ENCODE measurements at regions not wholly inside any gene's neighbourhood (a gene's known extent, or its start where the extent isn't known, plus 50 kb on each side); places are given as distances from the start of the nearest gene placed in this dataset.

- DNase-seq (ENCODE audit: insufficient read length, low spot score) (no peak), FAIRE-seq (peak; percentile 57)
Observed at GRCh38 chr2:226623587-226624368, 175.8 kb downstream of the IRS1 start.

GRCh38 chr2:226622484-226622883 is 177.1 kb downstream of the IRS1 start:
- FAIRE-seq: no peak
- DNase-seq (ENCODE audit: insufficient read length, low spot score): no peak

- no peak for FAIRE-seq
- no peak for DNase-seq (ENCODE audit: insufficient read length, low spot score)
Observed at GRCh38 chr2:226620176-226620575, 179.4 kb downstream of the IRS1 start.

GRCh38 chr2:226619707-226620106 is 179.9 kb downstream of the IRS1 start:
- DNase-seq (ENCODE audit: insufficient read length, low spot score) (no peak), FAIRE-seq (no peak)

GRCh38 chr2:226618875-226619605 is 180.6 kb downstream of the IRS1 start:
- DNase-seq (ENCODE audit: insufficient read length, low spot score) (no peak), FAIRE-seq (no peak)

- DNase-seq (ENCODE audit: insufficient read length, low spot score): no peak
Observed at GRCh38 chr2:226618544-226618874, 181.1 kb downstream of the IRS1 start.

GRCh38 chr2:226615891-226616290 is 183.7 kb downstream of the IRS1 start:
- DNase-seq (ENCODE audit: insufficient read length, low spot score) (no peak), FAIRE-seq (no peak)

More at GRCh38 chr2:226618544-226618874, 181.1 kb downstream of the IRS1 start:
- no peak for FAIRE-seq

- FAIRE-seq (no peak), DNase-seq (ENCODE audit: insufficient read length, low spot score) (no peak)
Observed at GRCh38 chr2:226611944-226612318, 187.7 kb downstream of the IRS1 start.

- FAIRE-seq (no peak), DNase-seq (ENCODE audit: insufficient read length, low spot score) (no peak)
Observed at GRCh38 chr2:226611196-226611943, 188.2 kb downstream of the IRS1 start.

- DNase-seq (ENCODE audit: insufficient read length, low spot score) (no peak), FAIRE-seq (peak; percentile 57)
Observed at GRCh38 chr2:226609366-226609765, 190.3 kb downstream of the IRS1 start.

GRCh38 chr2:226608451-226608850 is 191.2 kb downstream of the IRS1 start:
- FAIRE-seq (no peak), DNase-seq (ENCODE audit: insufficient read length, low spot score) (no peak)

- DNase-seq (ENCODE audit: insufficient read length, low spot score): no peak
- peak; percentile 9 for FAIRE-seq
Observed at GRCh38 chr2:226607379-226607778, 192.2 kb downstream of the IRS1 start.

GRCh38 chr2:226605642-226606041 is 194.0 kb downstream of the IRS1 start:
- no peak for FAIRE-seq
- DNase-seq (ENCODE audit: insufficient read length, low spot score): no peak

GRCh38 chr2:226603606-226604005 is 196.0 kb downstream of the IRS1 start:
- DNase-seq (ENCODE audit: insufficient read length, low spot score) (no peak), FAIRE-seq (no peak)

GRCh38 chr2:226601881-226602662 is 197.5 kb downstream of the IRS1 start:
- DNase-seq (ENCODE audit: insufficient read length, low spot score): no peak
- no peak for FAIRE-seq

- no peak for DNase-seq (ENCODE audit: insufficient read length, low spot score)
Observed at GRCh38 chr2:226600802-226601201, 198.8 kb downstream of the IRS1 start.

GRCh38 chr2:226600184-226600583 is 199.4 kb downstream of the IRS1 start:
- DNase-seq (ENCODE audit: insufficient read length, low spot score) (no peak), FAIRE-seq (no peak)

More at GRCh38 chr2:226600802-226601201, 198.8 kb downstream of the IRS1 start:
- FAIRE-seq: no peak

- FAIRE-seq: no peak
Observed at GRCh38 chr2:226589043-226589442, 210.6 kb downstream of the IRS1 start.

GRCh38 chr2:226585130-226585561 is 214.5 kb downstream of the IRS1 start:
- FAIRE-seq: no peak
- no peak for DNase-seq (ENCODE audit: insufficient read length, low spot score)

More at GRCh38 chr2:226589043-226589442, 210.6 kb downstream of the IRS1 start:
- DNase-seq (ENCODE audit: insufficient read length, low spot score): no peak

- DNase-seq (ENCODE audit: insufficient read length, low spot score): no peak
- FAIRE-seq: no peak
Observed at GRCh38 chr2:226584518-226585055, 215.0 kb downstream of the IRS1 start.

Data from HTR-8/SVneo (cell line).